Activated naive CD8-positive, alpha-beta T cell treated with anti-CD3 and anti-CD28 coated beads, Interleukin-2, amount 50 U/mL, for 24 hours (primary cell): ENCODE measurements at regions not wholly inside any gene's neighbourhood (a gene's known extent, or its start where the extent isn't known, plus 50 kb on each side); places are given as distances from the start of the nearest gene placed in this dataset.

ENCODE experiments used
- ATAC-seq: fragments of 150-1000 bp; cut with Tn5 transposase; one replicate; pipeline ENCODE4 v1.10.0; 2021
- DNase-seq: peaks from one replicate; pipeline ENCODE4 v3.0.0; 2021
- H3K27ac Mint-ChIP-seq: one replicate; pipeline ENCODE4 v1.8.0; 2021; ENCODE audit warnings: mild to moderate bottlenecking, mixed read lengths
- H3K27me3 Mint-ChIP-seq: one replicate; pipeline ENCODE4 v1.8.0; 2021; ENCODE audit warnings: mixed read lengths
- H3K36me3 Mint-ChIP-seq: one replicate; pipeline ENCODE4 v1.8.0; 2021; ENCODE audit warnings: low read depth, mixed read lengths
- H3K4me1 Mint-ChIP-seq: one replicate; pipeline ENCODE4 v1.8.0; 2021; ENCODE audit warnings: mixed read lengths
- H3K4me3 Mint-ChIP-seq: one replicate; pipeline ENCODE4 v1.8.0; 2021; ENCODE audit warnings: mild to moderate bottlenecking, moderate library complexity, mixed read lengths
- H3K9me3 Mint-ChIP-seq: one replicate; pipeline ENCODE4 v1.8.0; 2021; ENCODE audit warnings: mixed read lengths

GRCh38 chr4:36823199-36823967 lies 421.2 kb upstream of the NWD2 start:
- Mint-ChIP-seq H3K36me3 (no peaks in the 10 kb centered on the region), H3K27me3 (peaks cover 2% of the 10 kb centered on the region), H3K4me3 (no peak overlapping the region), H3K9me3 (no peaks in the 10 kb centered on the region), H3K4me1 (no peaks in the 10 kb centered on the region), H3K27ac (no peak overlapping the region)
- no peak for ATAC-seq
- no peak for DNase-seq

GRCh38 chr4:36824682-36825081 lies 419.9 kb upstream of the NWD2 start:
- Mint-ChIP-seq H3K9me3 (no peaks in the 10 kb centered on the region), H3K27me3 (peaks cover 2% of the 10 kb centered on the region), H3K4me1 (no peaks in the 10 kb centered on the region), H3K27ac (no peak overlapping the region), H3K36me3 (no peaks in the 10 kb centered on the region), H3K4me3 (no peak overlapping the region)
- DNase-seq (no peak), ATAC-seq (no peak)

GRCh38 chr4:36835246-36835645 lies 409.3 kb upstream of the NWD2 start:
- no peak overlapping the region for H3K4me3 Mint-ChIP-seq

GRCh38 chr4:36841583-36842326 lies 402.8 kb upstream of the NWD2 start:
- no peak for ATAC-seq
- H3K4me3 Mint-ChIP-seq: no peak overlapping the region
- peaks cover 4% of the 10 kb centered on the region for H3K9me3 Mint-ChIP-seq
- H3K27me3 Mint-ChIP-seq: no peaks in the 10 kb centered on the region
- H3K36me3 Mint-ChIP-seq: no peaks in the 10 kb centered on the region
- no peaks in the 10 kb centered on the region for H3K4me1 Mint-ChIP-seq
- H3K27ac Mint-ChIP-seq: no peak overlapping the region
- DNase-seq: no peak

More at GRCh38 chr4:36835246-36835645, 409.3 kb upstream of the NWD2 start:
- ATAC-seq (peak; percentile 46), DNase-seq (no peak)
- Mint-ChIP-seq H3K27me3 (no peaks in the 10 kb centered on the region), H3K9me3 (no peaks in the 10 kb centered on the region), H3K4me1 (no peaks in the 10 kb centered on the region), H3K36me3 (no peaks in the 10 kb centered on the region), H3K27ac (no peak overlapping the region)

- peaks cover 4% of the 10 kb centered on the region for H3K9me3 Mint-ChIP-seq
- H3K4me3 Mint-ChIP-seq: no peak overlapping the region
- H3K27me3 Mint-ChIP-seq: no peaks in the 10 kb centered on the region
- no peak overlapping the region for H3K27ac Mint-ChIP-seq
- ATAC-seq (no peak), DNase-seq (no peak)
- H3K4me1 Mint-ChIP-seq: no peaks in the 10 kb centered on the region
- no peaks in the 10 kb centered on the region for H3K36me3 Mint-ChIP-seq
Measured at GRCh38 chr4:36844448-36844847, 400.1 kb upstream of the NWD2 start.

- Mint-ChIP-seq H3K9me3 (no peaks in the 10 kb centered on the region), H3K27ac (no peak overlapping the region), H3K27me3 (no peaks in the 10 kb centered on the region), H3K4me1 (no peaks in the 10 kb centered on the region), H3K4me3 (no peak overlapping the region), H3K36me3 (no peaks in the 10 kb centered on the region)
- DNase-seq (no peak), ATAC-seq (no peak)
Measured at GRCh38 chr4:36852856-36853255, 391.7 kb upstream of the NWD2 start.

- no peak for ATAC-seq
- Mint-ChIP-seq H3K36me3 (no peaks in the 10 kb centered on the region), H3K27me3 (no peaks in the 10 kb centered on the region), H3K4me1 (no peaks in the 10 kb centered on the region), H3K9me3 (peaks cover 8% of the 10 kb centered on the region), H3K4me3 (no peak overlapping the region), H3K27ac (no peak overlapping the region)
- no peak for DNase-seq
Measured at GRCh38 chr4:36854554-36854953, 390.0 kb upstream of the NWD2 start.

- Mint-ChIP-seq H3K27me3 (no peaks in the 10 kb centered on the region), H3K9me3 (peaks cover 6% of the 10 kb centered on the region), H3K36me3 (no peaks in the 10 kb centered on the region), H3K27ac (no peak overlapping the region), H3K4me1 (no peaks in the 10 kb centered on the region), H3K4me3 (no peak overlapping the region)
- ATAC-seq (no peak), DNase-seq (no peak)
Measured at GRCh38 chr4:36863601-36864000, 380.9 kb upstream of the NWD2 start.

- H3K4me1 Mint-ChIP-seq: no peaks in the 10 kb centered on the region
- ATAC-seq: no peak
- DNase-seq: no peak
- no peaks in the 10 kb centered on the region for H3K36me3 Mint-ChIP-seq
- no peak overlapping the region for H3K27ac Mint-ChIP-seq
- H3K27me3 Mint-ChIP-seq: no peaks in the 10 kb centered on the region
- no peak overlapping the region for H3K4me3 Mint-ChIP-seq
- H3K9me3 Mint-ChIP-seq: peaks cover 6% of the 10 kb centered on the region
Measured at GRCh38 chr4:36870121-36870520, 374.4 kb upstream of the NWD2 start.

- peaks cover under 1% of the 10 kb centered on the region for H3K27me3 Mint-ChIP-seq
- ATAC-seq: no peak
- no peak for DNase-seq
- H3K9me3 Mint-ChIP-seq: peaks cover 6% of the 10 kb centered on the region
- H3K27ac Mint-ChIP-seq: no peak overlapping the region
- no peak overlapping the region for H3K4me3 Mint-ChIP-seq
- H3K36me3 Mint-ChIP-seq: no peaks in the 10 kb centered on the region
- H3K4me1 Mint-ChIP-seq: no peaks in the 10 kb centered on the region
Measured at GRCh38 chr4:36872679-36873078, 371.9 kb upstream of the NWD2 start.

GRCh38 chr4:36884151-36884550 lies 360.4 kb upstream of the NWD2 start:
- H3K36me3 Mint-ChIP-seq: no peaks in the 10 kb centered on the region
- H3K27ac Mint-ChIP-seq: no peak overlapping the region
- no peak for DNase-seq
- ATAC-seq: no peak
- no peaks in the 10 kb centered on the region for H3K9me3 Mint-ChIP-seq
- no peaks in the 10 kb centered on the region for H3K4me1 Mint-ChIP-seq
- no peak overlapping the region for H3K4me3 Mint-ChIP-seq
- H3K27me3 Mint-ChIP-seq: no peaks in the 10 kb centered on the region

GRCh38 chr4:36891971-36892370 lies 352.6 kb upstream of the NWD2 start:
- Mint-ChIP-seq H3K27ac (no peak overlapping the region), H3K36me3 (no peaks in the 10 kb centered on the region), H3K27me3 (no peaks in the 10 kb centered on the region), H3K4me1 (no peaks in the 10 kb centered on the region), H3K4me3 (no peak overlapping the region), H3K9me3 (peaks cover 8% of the 10 kb centered on the region)
- DNase-seq (no peak), ATAC-seq (no peak)

GRCh38 chr4:36900446-36900987 lies 344.0 kb upstream of the NWD2 start:
- no peak for DNase-seq
- no peak for ATAC-seq
- no peaks in the 10 kb centered on the region for H3K4me1 Mint-ChIP-seq
- no peaks in the 10 kb centered on the region for H3K9me3 Mint-ChIP-seq
- no peaks in the 10 kb centered on the region for H3K27me3 Mint-ChIP-seq
- H3K4me3 Mint-ChIP-seq: no peak overlapping the region
- H3K36me3 Mint-ChIP-seq: no peaks in the 10 kb centered on the region
- H3K27ac Mint-ChIP-seq: no peak overlapping the region

GRCh38 chr4:36904823-36905222 lies 339.7 kb upstream of the NWD2 start:
- DNase-seq (no peak), ATAC-seq (no peak)
- H3K4me3 Mint-ChIP-seq: no peak overlapping the region
- H3K4me1 Mint-ChIP-seq: no peaks in the 10 kb centered on the region
- H3K27ac Mint-ChIP-seq: no peak overlapping the region
- no peaks in the 10 kb centered on the region for H3K27me3 Mint-ChIP-seq
- H3K9me3 Mint-ChIP-seq: no peaks in the 10 kb centered on the region
- no peaks in the 10 kb centered on the region for H3K36me3 Mint-ChIP-seq

GRCh38 chr4:36914106-36914505 lies 330.4 kb upstream of the NWD2 start:
- H3K27ac Mint-ChIP-seq: no peak overlapping the region

More at GRCh38 chr4:36914106-36914505, 330.4 kb upstream of the NWD2 start:
- no peaks in the 10 kb centered on the region for H3K4me1 Mint-ChIP-seq
- ATAC-seq (no peak), DNase-seq (no peak)
- no peaks in the 10 kb centered on the region for H3K9me3 Mint-ChIP-seq
- no peaks in the 10 kb centered on the region for H3K36me3 Mint-ChIP-seq
- H3K27me3 Mint-ChIP-seq: no peaks in the 10 kb centered on the region
- H3K4me3 Mint-ChIP-seq: no peak overlapping the region
